Breast epithelium (tissue), 3 donors: ENCODE measurements at regions not wholly inside any gene's neighbourhood (a gene's known extent, or its start where the extent isn't known, plus 50 kb on each side); places are given as distances from the start of the nearest gene placed in this dataset.

Experiments used
- CTCF ChIP-seq, 3 donors: fragments of 450-650 bp; IDR thresholded peaks; one replicate each; pipeline ENCODE4 v1.5.1; 2016 to 2017; ENCODE audit warnings: antibody characterized with exemption in 3 of 3, mild to moderate bottlenecking in 3 of 3, moderate library complexity in 3 of 3
- POLR2A ChIP-seq: fragments of 450-650 bp; IDR thresholded peaks from one replicate; pipeline ENCODE4 v1.6.1; 2016; ENCODE audit warnings: antibody characterized with exemption, mild to moderate bottlenecking, moderate library complexity

- TF ChIP-seq CTCF (IDR thresholded peaks at IDR 0.05) = no peak
- TF ChIP-seq POLR2A = no peak
Observed at GRCh38 chr1:185560760-185561159, 173.4 kb upstream of the HMCN1 start.
